ENCODE measurements at regions not wholly inside any gene's neighbourhood (a gene's known extent, or its start where the extent isn't known, plus 50 kb on each side); places are given as distances from the start of the nearest gene placed in this dataset.
A peak's percentile ranks its signal among the peaks of the same experiment; 100 is the strongest.

DNA sequence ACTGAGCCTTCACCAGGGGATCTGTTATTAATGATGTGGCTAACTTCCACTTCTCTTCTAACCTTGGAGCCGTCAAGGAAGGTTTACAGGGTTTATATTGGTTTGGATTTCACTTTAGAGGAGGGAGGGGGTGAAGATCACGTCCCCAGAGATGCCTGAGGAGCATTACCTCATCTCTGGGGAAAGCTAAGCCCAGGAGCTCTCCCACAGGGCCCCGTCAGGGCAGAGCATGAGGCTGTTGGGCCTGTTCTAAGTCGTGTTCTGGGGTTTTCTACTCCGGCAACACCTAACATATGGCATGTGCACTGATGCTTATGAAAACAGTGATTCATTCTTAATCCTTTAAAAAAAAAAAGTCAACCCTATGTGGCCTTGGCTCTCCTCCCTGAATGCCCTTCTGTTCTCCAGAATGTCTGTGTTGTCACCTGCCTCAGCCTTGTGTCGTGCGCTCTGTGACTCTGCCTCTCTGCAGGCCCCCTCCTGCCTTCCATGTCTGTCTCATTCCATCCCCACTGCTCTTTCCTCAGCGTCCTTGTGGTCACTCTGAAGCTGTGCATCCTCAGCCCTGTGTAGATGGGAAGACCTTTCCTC is 97.4 kb upstream of the JARID2 start (continued):
- TF ChIP-seq, protein P1, sequence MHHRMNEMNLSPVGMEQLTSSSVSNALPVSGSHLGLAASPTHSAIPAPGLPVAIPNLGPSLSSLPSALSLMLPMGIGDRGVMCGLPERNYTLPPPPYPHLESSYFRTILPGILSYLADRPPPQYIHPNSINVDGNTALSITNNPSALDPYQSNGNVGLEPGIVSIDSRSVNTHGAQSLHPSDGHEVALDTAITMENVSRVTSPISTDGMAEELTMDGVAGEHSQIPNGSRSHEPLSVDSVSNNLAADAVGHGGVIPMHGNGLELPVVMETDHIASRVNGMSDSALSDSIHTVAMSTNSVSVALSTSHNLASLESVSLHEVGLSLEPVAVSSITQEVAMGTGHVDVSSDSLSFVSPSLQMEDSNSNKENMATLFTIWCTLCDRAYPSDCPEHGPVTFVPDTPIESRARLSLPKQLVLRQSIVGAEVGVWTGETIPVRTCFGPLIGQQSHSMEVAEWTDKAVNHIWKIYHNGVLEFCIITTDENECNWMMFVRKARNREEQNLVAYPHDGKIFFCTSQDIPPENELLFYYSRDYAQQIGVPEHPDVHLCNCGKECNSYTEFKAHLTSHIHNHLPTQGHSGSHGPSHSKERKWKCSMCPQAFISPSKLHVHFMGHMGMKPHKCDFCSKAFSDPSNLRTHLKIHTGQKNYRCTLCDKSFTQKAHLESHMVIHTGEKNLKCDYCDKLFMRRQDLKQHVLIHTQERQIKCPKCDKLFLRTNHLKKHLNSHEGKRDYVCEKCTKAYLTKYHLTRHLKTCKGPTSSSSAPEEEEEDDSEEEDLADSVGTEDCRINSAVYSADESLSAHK (tag by site-specific recombination; IDR thresholded peaks at IDR 0.05), result no peak
- TF ChIP-seq ZNF10 (tag by site-specific recombination; IDR thresholded peaks at IDR 0.05) (no peak; the same call in 1 of the 2 replicates), ZNF558 (tag by site-specific recombination; IDR thresholded peaks at IDR 0.05) (no peak), ZNF664 (tag by site-specific recombination; IDR thresholded peaks at IDR 0.05) (no peak), ZNF292 (tag by site-specific recombination; IDR thresholded peaks at IDR 0.05; ENCODE audit: borderline replicate concordance, low read depth) (no peak), ZNF776 (tag by site-specific recombination; IDR thresholded peaks at IDR 0.05; ENCODE audit: borderline replicate concordance) (no peak), ZNF366 (tag by site-specific recombination; conservative IDR thresholded peaks at IDR 0.05) (peak; percentile 67), ZNF792 (tag by site-specific recombination; IDR thresholded peaks at IDR 0.05) (no peak), KLF10 (tag by site-specific recombination; IDR thresholded peaks at IDR 0.05) (no peak), KLF7 (tag by site-specific recombination; IDR thresholded peaks at IDR 0.05; ENCODE audit: borderline replicate concordance) (no peak), REPIN1 (tag by site-specific recombination; IDR thresholded peaks at IDR 0.05; ENCODE audit: low read depth) (no peak), ZNF510 (tag by site-specific recombination; IDR thresholded peaks at IDR 0.05; ENCODE audit: insufficient replicate concordance) (no peak), ZNF214 (tag by site-specific recombination; IDR thresholded peaks at IDR 0.05; ENCODE audit: borderline replicate concordance) (no peak), GFI1B (tag by site-specific recombination; IDR thresholded peaks at IDR 0.05) (no peak), FEZF1 (tag by site-specific recombination; IDR thresholded peaks at IDR 0.05) (peak; percentile 42; the same call in 1 of the 2 replicates), HOXA7 (CRISPR knock-in tag; IDR thresholded peaks at IDR 0.05; ENCODE audit: borderline replicate concordance) (no peak), ZFP41 (tag by site-specific recombination; IDR thresholded peaks at IDR 0.05; ENCODE audit: borderline replicate concordance) (no peak), GLI4 (tag by site-specific recombination; IDR thresholded peaks at IDR 0.05) (no peak), ZSCAN23 (tag by site-specific recombination; IDR thresholded peaks at IDR 0.05) (no peak), SP7 (tag by site-specific recombination; IDR thresholded peaks at IDR 0.05) (peak; percentile 76), RBAK (tag by site-specific recombination; IDR thresholded peaks at IDR 0.05) (no peak), ZNF530 (tag by site-specific recombination; IDR thresholded peaks at IDR 0.05; ENCODE audit: low read depth) (no peak), ZNF610 (tag by site-specific recombination; IDR thresholded peaks at IDR 0.05; ENCODE audit: borderline replicate concordance) (no peak), ZNF335 (tag by site-specific recombination; conservative IDR thresholded peaks at IDR 0.05) (peak; percentile 71), ZNF76 (tag by site-specific recombination; IDR thresholded peaks at IDR 0.05; ENCODE audit: borderline replicate concordance, low read depth) (0 out of 2 replicates have a peak, but pooled peaks have one; percentile 24), ZNF202 (tag by site-specific recombination; IDR thresholded peaks at IDR 0.05; ENCODE audit: borderline replicate concordance) (no peak), ZFP37 (tag by site-specific recombination; IDR thresholded peaks at IDR 0.05) (no peak), ZXDB (tag by site-specific recombination; IDR thresholded peaks at IDR 0.05) (peak; percentile 68), KLF8 (tag by site-specific recombination; IDR thresholded peaks at IDR 0.05) (peak; percentile 63)
- TF ChIP-seq, protein P2, sequence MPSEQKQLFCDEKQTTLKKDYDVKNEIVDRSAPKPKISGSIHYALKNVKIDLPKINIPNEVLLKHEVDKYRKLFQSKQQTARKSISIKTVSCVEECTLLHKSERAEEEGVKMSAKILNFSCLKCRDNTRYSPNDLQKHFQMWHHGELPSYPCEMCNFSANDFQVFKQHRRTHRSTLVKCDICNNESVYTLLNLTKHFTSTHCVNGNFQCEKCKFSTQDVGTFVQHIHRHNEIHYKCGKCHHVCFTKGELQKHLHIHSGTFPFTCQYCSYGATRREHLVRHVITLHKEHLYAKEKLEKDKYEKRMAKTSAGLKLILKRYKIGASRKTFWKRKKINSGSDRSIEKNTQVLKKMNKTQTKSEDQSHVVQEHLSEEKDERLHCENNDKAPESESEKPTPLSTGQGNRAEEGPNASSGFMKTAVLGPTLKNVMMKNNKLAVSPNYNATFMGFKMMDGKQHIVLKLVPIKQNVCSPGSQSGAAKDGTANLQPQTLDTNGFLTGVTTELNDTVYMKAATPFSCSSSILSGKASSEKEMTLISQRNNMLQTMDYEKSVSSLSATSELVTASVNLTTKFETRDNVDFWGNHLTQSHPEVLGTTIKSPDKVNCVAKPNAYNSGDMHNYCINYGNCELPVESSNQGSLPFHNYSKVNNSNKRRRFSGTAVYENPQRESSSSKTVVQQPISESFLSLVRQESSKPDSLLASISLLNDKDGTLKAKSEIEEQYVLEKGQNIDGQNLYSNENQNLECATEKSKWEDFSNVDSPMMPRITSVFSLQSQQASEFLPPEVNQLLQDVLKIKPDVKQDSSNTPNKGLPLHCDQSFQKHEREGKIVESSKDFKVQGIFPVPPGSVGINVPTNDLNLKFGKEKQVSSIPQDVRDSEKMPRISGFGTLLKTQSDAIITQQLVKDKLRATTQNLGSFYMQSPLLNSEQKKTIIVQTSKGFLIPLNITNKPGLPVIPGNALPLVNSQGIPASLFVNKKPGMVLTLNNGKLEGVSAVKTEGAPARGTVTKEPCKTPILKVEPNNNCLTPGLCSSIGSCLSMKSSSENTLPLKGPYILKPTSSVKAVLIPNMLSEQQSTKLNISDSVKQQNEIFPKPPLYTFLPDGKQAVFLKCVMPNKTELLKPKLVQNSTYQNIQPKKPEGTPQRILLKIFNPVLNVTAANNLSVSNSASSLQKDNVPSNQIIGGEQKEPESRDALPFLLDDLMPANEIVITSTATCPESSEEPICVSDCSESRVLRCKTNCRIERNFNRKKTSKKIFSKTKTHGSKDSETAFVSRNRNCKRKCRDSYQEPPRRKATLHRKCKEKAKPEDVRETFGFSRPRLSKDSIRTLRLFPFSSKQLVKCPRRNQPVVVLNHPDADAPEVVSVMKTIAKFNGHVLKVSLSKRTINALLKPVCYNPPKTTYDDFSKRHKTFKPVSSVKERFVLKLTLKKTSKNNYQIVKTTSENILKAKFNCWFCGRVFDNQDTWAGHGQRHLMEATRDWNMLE (tag by site-specific recombination; conservative IDR thresholded peaks at IDR 0.05; ENCODE audit: low read depth), result peak; percentile 37; the same call in 1 of the 2 replicates
- TF ChIP-seq, protein P3, sequence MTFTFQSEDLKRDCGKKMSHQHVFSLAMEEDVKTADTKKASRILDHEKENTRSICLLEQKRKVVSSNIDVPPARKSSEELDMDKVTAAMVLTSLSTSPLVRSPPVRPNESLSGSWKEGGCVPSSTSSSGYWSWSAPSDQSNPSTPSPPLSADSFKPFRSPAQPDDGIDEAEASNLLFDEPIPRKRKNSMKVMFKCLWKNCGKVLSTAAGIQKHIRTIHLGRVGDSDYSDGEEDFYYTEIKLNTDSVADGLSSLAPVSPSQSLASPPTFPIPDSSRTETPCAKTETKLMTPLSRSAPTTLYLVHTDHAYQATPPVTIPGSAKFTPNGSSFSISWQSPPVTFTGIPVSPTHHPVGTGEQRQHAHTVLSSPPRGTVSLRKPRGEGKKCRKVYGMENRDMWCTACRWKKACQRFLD (tag by site-specific recombination; IDR thresholded peaks at IDR 0.05), result no peak
- TF ChIP-seq, protein P4, sequence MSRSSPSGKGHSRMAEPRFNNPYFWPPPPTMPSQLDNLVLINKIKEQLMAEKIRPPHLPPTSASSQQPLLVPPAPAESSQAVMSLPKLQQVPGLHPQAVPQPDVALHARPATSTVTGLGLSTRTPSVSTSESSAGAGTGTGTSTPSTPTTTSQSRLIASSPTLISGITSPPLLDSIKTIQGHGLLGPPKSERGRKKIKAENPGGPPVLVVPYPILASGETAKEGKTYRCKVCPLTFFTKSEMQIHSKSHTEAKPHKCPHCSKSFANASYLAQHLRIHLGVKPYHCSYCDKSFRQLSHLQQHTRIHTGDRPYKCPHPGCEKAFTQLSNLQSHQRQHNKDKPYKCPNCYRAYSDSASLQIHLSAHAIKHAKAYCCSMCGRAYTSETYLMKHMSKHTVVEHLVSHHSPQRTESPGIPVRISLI (tag by site-specific recombination; IDR thresholded peaks at IDR 0.05), result no peak
